ENCODE measurements at regions not wholly inside any gene's neighbourhood (a gene's known extent, or its start where the extent isn't known, plus 50 kb on each side); places are given as distances from the start of the nearest gene placed in this dataset.

DNA sequence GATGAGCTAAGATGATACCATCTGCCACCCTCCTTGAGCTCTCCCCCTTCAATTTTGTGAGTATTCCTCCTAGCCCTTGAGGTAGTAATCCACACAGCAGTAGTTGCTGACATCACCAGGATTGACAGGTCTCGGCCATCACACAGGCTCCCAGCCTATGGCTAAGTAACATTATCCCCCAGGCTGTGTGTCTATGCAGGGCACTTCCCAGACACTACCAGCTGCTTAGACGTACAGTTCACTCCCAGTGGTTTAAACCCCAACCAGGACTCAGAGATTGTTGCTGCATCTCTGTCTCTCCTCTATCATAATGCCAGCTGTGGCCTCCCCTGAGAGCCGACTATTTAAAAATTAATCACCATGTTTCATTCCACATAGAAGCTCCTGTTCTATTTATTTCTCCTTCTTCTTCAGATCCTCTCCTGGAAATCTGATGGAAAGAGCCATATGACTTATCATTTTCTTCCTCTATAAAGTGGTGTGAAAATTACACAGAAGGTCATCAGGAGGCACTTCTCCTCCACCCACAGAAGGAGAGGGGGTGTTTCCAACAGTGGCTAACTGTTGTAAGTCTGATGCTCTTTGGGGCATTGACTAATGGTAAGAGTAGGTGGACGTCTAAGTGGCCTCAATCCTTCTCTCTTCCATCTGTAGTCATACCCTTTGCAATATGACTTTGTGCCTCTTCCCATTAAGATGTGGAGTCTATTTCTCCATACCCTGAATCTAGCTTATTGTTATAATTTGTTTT lies 396.3 kb downstream of the SETD4 start:
- H2AFZ ChIP-seq (ENCODE audit: low read length), result no peak overlapping the region
- ChIA-PET CTCF (ENCODE audit: low intra/inter-chr PET ratio, low total read pairs) (no interaction called here), POLR2A (no interaction called here)
- no peaks in the 10 kb centered on the region for H3K79me2 ChIP-seq (ENCODE audit: insufficient read depth, low read length)
- H3K9ac ChIP-seq (ENCODE audit: insufficient read depth, low read depth, low read length), result no peak overlapping the region
- H3K4me2 ChIP-seq (ENCODE audit: low read depth, low read length), result no peak overlapping the region
- WGBS (ENCODE audit: low lambda C conversion rate), result 24% methylated on average over 3 of the region's 4 CpGs
- intact Hi-C loops (cut with micrococcal nuclease; ENCODE audit: unreplicated experiment), result no loop called here
- H3K9me3 ChIP-seq (ENCODE audit: low read length), result no peaks in the 10 kb centered on the region
- H3K4me3 ChIP-seq (replicated peaks in 1 of 3; ENCODE audit: insufficient read depth in 1 of 3, low read depth in 2 of 3, low read length in 3 of 3), result no peak overlapping the region
- H3K27me3 ChIP-seq (ENCODE audit: control insufficient read depth in 1 of 2, insufficient read depth in 2 of 2, low read length in 2 of 2), result no peaks in the 10 kb centered on the region
- H3K4me1 ChIP-seq (ENCODE audit: insufficient read depth, low read length), result no peaks in the 10 kb centered on the region
- BruUV-seq (replicated peaks), result no TSS peak
- no peak for FAIRE-seq
- no peaks in the 10 kb centered on the region for H4K20me1 ChIP-seq (ENCODE audit: insufficient read depth, low read length)
- ATAC-seq, result no peak
- TF ChIP-seq ZNF136 (CRISPR knock-in tag; IDR thresholded peaks at IDR 0.05; ENCODE audit: low read depth) (no peak), SNAPC2 (CRISPR knock-in tag; IDR thresholded peaks at IDR 0.05) (no peak), DMAP1 (CRISPR knock-in tag; IDR thresholded peaks at IDR 0.05) (no peak), KDM1A (CRISPR knock-in tag; IDR thresholded peaks at IDR 0.05) (no peak), GTF2F1 (IDR thresholded peaks at IDR 0.05; ENCODE audit: low read length) (no peak), ZNF597 (CRISPR knock-in tag; IDR thresholded peaks at IDR 0.05) (no peak), TBX3 (IDR thresholded peaks at IDR 0.05; ENCODE audit: borderline replicate concordance) (no peak)
- H3K36me3 ChIP-seq (replicated peaks in 1 of 2; ENCODE audit: control insufficient read depth in 1 of 2, insufficient read depth in 2 of 2, low read length in 2 of 2), result no peaks in the 10 kb centered on the region
- H3K27ac ChIP-seq (ENCODE audit: extremely low read length, insufficient read depth, low read length), result no peak overlapping the region
- in situ Hi-C loops (cut with HindIII; ENCODE audit: extremely low pct_ligation_motif_present, low pct_unique_long_range_greater_than_20kb), result no loop called here
- DNase-seq (ENCODE audit: low spot score), result no peak

DNA sequence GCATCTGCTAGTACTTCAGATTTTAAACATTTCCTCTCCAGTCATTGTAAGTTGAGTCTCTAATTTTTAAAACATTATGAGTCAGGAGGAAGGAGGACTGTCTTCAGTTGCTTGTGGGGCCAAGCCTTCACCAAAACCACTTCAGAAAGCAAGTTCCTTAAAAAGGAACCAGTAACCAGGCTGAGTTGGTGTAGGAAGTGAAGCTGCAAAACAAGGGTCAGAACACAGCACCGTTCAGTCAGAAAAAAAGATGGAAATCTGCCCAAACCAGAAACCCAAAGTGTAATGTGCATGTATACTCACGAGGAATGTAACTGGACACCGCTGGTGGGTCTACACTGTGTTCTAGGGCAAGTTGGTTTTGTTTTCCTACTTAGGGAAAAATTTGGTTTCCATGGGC lies 402.1 kb downstream of the SETD4 start:
- ATAC-seq, result no peak
- ChIA-PET POLR2A (no interaction called here), CTCF (ENCODE audit: low intra/inter-chr PET ratio, low total read pairs) (no interaction called here)
- DNase-seq (ENCODE audit: low spot score), result no peak
- no peaks in the 10 kb centered on the region for H3K4me1 ChIP-seq (ENCODE audit: insufficient read depth, low read length)
- TF ChIP-seq ZNF136 (CRISPR knock-in tag; IDR thresholded peaks at IDR 0.05; ENCODE audit: low read depth) (no peak), ZNF101 (CRISPR knock-in tag; IDR thresholded peaks at IDR 0.05; ENCODE audit: borderline replicate concordance, low read depth) (no peak), HNF4A (CRISPR knock-in tag; IDR thresholded peaks at IDR 0.05) (no peak)
- TF ChIP-seq, protein P1, sequence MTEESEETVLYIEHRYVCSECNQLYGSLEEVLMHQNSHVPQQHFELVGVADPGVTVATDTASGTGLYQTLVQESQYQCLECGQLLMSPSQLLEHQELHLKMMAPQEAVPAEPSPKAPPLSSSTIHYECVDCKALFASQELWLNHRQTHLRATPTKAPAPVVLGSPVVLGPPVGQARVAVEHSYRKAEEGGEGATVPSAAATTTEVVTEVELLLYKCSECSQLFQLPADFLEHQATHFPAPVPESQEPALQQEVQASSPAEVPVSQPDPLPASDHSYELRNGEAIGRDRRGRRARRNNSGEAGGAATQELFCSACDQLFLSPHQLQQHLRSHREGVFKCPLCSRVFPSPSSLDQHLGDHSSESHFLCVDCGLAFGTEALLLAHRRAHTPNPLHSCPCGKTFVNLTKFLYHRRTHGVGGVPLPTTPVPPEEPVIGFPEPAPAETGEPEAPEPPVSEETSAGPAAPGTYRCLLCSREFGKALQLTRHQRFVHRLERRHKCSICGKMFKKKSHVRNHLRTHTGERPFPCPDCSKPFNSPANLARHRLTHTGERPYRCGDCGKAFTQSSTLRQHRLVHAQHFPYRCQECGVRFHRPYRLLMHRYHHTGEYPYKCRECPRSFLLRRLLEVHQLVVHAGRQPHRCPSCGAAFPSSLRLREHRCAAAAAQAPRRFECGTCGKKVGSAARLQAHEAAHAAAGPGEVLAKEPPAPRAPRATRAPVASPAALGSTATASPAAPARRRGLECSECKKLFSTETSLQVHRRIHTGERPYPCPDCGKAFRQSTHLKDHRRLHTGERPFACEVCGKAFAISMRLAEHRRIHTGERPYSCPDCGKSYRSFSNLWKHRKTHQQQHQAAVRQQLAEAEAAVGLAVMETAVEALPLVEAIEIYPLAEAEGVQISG (CRISPR knock-in tag; IDR thresholded peaks at IDR 0.05), result no peak
- H3K27ac ChIP-seq (ENCODE audit: extremely low read length, insufficient read depth, low read length), result no peak overlapping the region
- in situ Hi-C loops (cut with HindIII; ENCODE audit: extremely low pct_ligation_motif_present, low pct_unique_long_range_greater_than_20kb), result no loop called here
- H3K79me2 ChIP-seq (ENCODE audit: insufficient read depth, low read length), result no peaks in the 10 kb centered on the region
- no peaks in the 10 kb centered on the region for H4K20me1 ChIP-seq (ENCODE audit: insufficient read depth, low read length)
- 20% methylated on average over 3 of the region's 3 CpGs for WGBS (ENCODE audit: low lambda C conversion rate)
- no peak overlapping the region for H3K4me3 ChIP-seq (replicated peaks in 1 of 3; ENCODE audit: insufficient read depth in 1 of 3, low read depth in 2 of 3, low read length in 3 of 3)
- no peaks in the 10 kb centered on the region for H3K36me3 ChIP-seq (replicated peaks in 1 of 2; ENCODE audit: control insufficient read depth in 1 of 2, insufficient read depth in 2 of 2, low read length in 2 of 2)
- intact Hi-C loops (cut with micrococcal nuclease; ENCODE audit: unreplicated experiment), result no loop called here
- no peak overlapping the region for H3K4me2 ChIP-seq (ENCODE audit: low read depth, low read length)
- no TSS peak for BruUV-seq (replicated peaks)
- no peaks in the 10 kb centered on the region for H3K9me3 ChIP-seq (ENCODE audit: low read length)
- no peaks in the 10 kb centered on the region for H3K27me3 ChIP-seq (ENCODE audit: control insufficient read depth in 1 of 2, insufficient read depth in 2 of 2, low read length in 2 of 2)
- no peak overlapping the region for H2AFZ ChIP-seq (ENCODE audit: low read length)
- no peak overlapping the region for H3K9ac ChIP-seq (ENCODE audit: insufficient read depth, low read depth, low read length)
- FAIRE-seq, result no peak

Measured in HepG2 (cell line).